Stomach (tissue), 4 donors: ENCODE measurements at regions not wholly inside any gene's neighbourhood (a gene's known extent, or its start where the extent isn't known, plus 50 kb on each side); places are given as distances from the start of the nearest gene placed in this dataset.

Experiments used
- CTCF ChIP-seq, 7 experiments: fragments of 450-650 bp in 4 of 7; fragments of 200-600 bp in 3 of 7; sonication (generic) in 3 of 7; IDR thresholded peaks; one replicate each; pipeline ENCODE4 v1.5.1; 2016 to 2019; ENCODE audit warnings: antibody characterized with exemption in 7 of 7, control low read depth in 2 of 7, mild to moderate bottlenecking in 1 of 7
- EP300 ChIP-seq: sonication (generic); formaldehyde crosslinking; IDR thresholded peaks from one replicate; pipeline ENCODE4 v1.6.1; 2017; ENCODE audit warnings: antibody characterized with exemption
- POLR2A ChIP-seq, 4 donors: fragments of 450-650 bp; IDR thresholded peaks; one replicate each; pipeline ENCODE4 v1.6.1; 2016; ENCODE audit warnings: antibody characterized with exemption in 4 of 4, control low read depth in 2 of 4, mild to moderate bottlenecking in 1 of 4, moderate library complexity in 1 of 4
- POLR2AphosphoS5 ChIP-seq, 3 donors: sonication (generic); formaldehyde crosslinking; IDR thresholded peaks; one replicate each; pipeline ENCODE4 v1.6.1; 2016; ENCODE audit warnings: antibody characterized with exemption in 3 of 3

DNA sequence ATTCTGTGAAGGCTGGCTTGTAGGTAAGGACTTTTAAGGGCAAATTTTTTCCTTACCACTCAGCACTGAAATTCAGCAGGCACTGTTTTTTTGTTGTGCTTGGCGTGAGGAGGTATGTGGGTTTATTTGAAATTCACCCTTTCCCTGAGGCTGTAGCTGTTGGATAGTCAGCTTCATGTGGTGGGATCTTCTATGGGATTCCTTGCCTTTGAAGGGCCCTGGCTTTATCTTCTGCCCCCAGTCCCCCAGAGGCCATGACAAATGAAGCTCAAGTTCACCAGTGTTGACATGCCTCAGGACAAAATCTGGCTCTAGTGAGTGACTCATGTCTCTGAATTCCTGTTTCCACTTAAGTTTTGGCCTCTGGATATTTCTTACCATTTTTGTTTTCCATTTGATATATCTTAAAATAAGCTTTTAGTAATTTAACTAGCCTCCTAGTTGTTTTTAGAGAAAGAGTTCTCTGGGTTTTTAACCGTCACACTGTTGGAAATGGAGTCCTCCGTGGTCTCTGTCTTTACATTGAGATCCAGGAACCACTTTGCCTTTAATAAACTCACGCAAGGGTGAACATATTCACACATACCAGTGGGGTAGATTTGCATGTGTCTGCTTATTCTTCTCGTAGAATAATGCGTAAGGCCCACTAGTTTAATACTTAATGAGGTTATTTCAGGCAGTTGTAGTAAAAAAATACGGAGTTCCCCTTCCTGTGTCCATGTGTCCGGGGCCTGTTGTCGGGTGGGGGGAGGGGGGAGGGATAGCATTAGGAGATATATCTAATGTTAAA, 211.1 kb upstream of the FAM98A start:
- no peak for TF ChIP-seq POLR2A (IDR thresholded peaks at IDR 0.05)
- no peak for TF ChIP-seq CTCF (IDR thresholded peaks at IDR 0.05)
- no peak for TF ChIP-seq POLR2AphosphoS5 (IDR thresholded peaks at IDR 0.05)
- TF ChIP-seq EP300 = no peak
